ENCODE measurements at regions not wholly inside any gene's neighbourhood (a gene's known extent, or its start where the extent isn't known, plus 50 kb on each side); places are given as distances from the start of the nearest gene placed in this dataset.

GRCh38 chr1:244971552-244972216 is 107.3 kb upstream of the HNRNPU start (continued):
- TF ChIP-seq ZNF280D (tag by site-specific recombination; IDR thresholded peaks at IDR 0.05) (no peak), ZNF18 (tag by site-specific recombination; IDR thresholded peaks at IDR 0.05) (no peak), PRDM4 (tag by site-specific recombination; IDR thresholded peaks at IDR 0.05) (peak; percentile 78), YY1 (tag by site-specific recombination; IDR thresholded peaks at IDR 0.05) (no peak), ZNF391 (tag by site-specific recombination; IDR thresholded peaks at IDR 0.05; ENCODE audit: borderline replicate concordance, low read depth) (no peak), ZNF132 (tag by site-specific recombination; IDR thresholded peaks at IDR 0.05; ENCODE audit: borderline replicate concordance) (no peak), PRDM1 (tag by site-specific recombination; IDR thresholded peaks at IDR 0.05) (no peak)

GRCh38 chr1:244970744-244971551 is 106.6 kb upstream of the HNRNPU start:
- Histone ChIP-seq H3K4me1 (ENCODE audit: control insufficient read depth, insufficient read depth, low read length) (no peaks in the 10 kb centered on the region), H3K9me3 (ENCODE audit: control insufficient read depth, insufficient read depth, low read depth, low read length) (no peaks in the 10 kb centered on the region), H3K36me3 (ENCODE audit: control insufficient read depth in 2 of 2, insufficient read depth in 1 of 2, low read length in 2 of 2) (no peaks in the 10 kb centered on the region), H3K4me3 (ENCODE audit: low read depth, low read length) (peak overlapping the region; percentile 86), H3K27ac (ENCODE audit: extremely low read depth, low read depth, low read length) (peak overlapping the region; percentile 100)
- POLR2A ChIA-PET: interaction anchor here (0.7 to 4.1 kb wide), 7 partner anchors 8 to 135 kb away, joined by 3 to 33 read pairs (median 5); partner anchors contain the start of genes COX20 and HNRNPU
- CTCF ChIA-PET: interaction anchor here (0.6 to 4.2 kb wide), 6 partner anchors 12 to 109 kb away, joined by 4 to 38 read pairs (median 5); no protein-coding TSS in a partner anchor
- 0 out of 2 replicates have a peak, but pooled peaks have one; percentile 29 for TF ChIP-seq ZNF624 (tag by site-specific recombination; IDR thresholded peaks at IDR 0.05)
- TF ChIP-seq ZNF639 (tag by site-specific recombination; IDR thresholded peaks at IDR 0.05): peak; percentile 99
- no peak for TF ChIP-seq ELK4 (IDR thresholded peaks at IDR 0.05; ENCODE audit: borderline replicate concordance, low read depth, low read length)
- TF ChIP-seq KLF8 (tag by site-specific recombination; IDR thresholded peaks at IDR 0.05): peak; percentile 98
- TF ChIP-seq ZNF48 (tag by site-specific recombination; IDR thresholded peaks at IDR 0.05): no peak
- TF ChIP-seq ZNF23 (tag by site-specific recombination; IDR thresholded peaks at IDR 0.05; ENCODE audit: borderline replicate concordance): no peak
- TF ChIP-seq ZSCAN18 (tag by site-specific recombination; IDR thresholded peaks at IDR 0.05): no peak
- peak; percentile 83 for TF ChIP-seq ZNF843 (tag by site-specific recombination; IDR thresholded peaks at IDR 0.05)
- no peak for TF ChIP-seq ZNF138 (tag by site-specific recombination; IDR thresholded peaks at IDR 0.05; ENCODE audit: borderline replicate concordance)
- peak; percentile 91 for TF ChIP-seq REST (tag by site-specific recombination; IDR thresholded peaks at IDR 0.05)
- peak; percentile 76 for TF ChIP-seq ZBTB1 (tag by site-specific recombination; IDR thresholded peaks at IDR 0.05)

All from HEK293 (cell line).